HG03280 (cell line): ENCODE measurements at regions not wholly inside any gene's neighbourhood (a gene's known extent, or its start where the extent isn't known, plus 50 kb on each side); places are given as distances from the start of the nearest gene placed in this dataset.
"Not testable (repeated sequence)": the region's sequence is repeated elsewhere in the genome, so short reads cannot be mapped to it uniquely, and the experiment has no call there.

Source experiments
- ATAC-seq: cut with Tn5 transposase; IDR thresholded peaks from one replicate; pipeline ENCODE4 v1.9.1; 2021; ENCODE audit warnings: mild to moderate bottlenecking, moderate library complexity; ENCODE audit not compliant: unreplicated experiment

DNA sequence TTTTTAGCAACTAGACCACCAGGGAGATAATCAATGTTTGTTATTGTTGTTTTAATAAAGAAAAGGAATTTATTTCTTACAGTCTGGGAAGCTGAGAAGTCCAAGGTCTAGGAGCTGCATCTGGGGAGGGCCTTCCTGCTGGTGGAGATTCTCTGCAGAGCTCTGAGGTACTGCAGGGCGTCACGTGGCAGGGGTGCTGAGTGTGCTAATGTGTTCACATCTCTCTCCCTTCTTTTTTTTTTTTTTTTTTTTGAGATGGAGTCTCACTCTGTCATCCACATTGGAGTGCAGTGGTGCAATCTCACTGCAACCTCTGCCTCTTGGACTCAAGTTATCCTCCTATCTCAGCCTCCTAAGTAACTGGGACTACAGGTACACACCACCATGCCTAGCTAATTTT, 150.9 kb upstream of the TRIM24 start:
- no peak for ATAC-seq

DNA sequence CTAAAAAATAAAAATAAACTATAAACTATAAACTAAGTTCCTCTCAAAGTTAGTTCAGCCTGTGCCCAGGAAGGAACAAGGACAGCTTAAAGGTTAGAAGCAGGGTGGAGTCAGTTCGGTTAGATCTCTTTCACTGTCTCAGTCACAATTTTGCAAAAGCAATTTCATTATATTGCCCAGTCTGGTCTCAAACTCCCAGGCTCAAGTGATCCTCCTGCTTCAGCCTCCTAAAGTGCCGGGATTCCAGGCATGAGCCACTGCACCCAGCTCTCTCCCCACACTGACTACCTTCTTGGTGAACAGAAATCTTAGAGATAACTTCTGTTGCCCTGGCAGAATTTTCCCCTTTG, 146.3 kb upstream of the TRIM24 start:
- no peak for ATAC-seq

DNA sequence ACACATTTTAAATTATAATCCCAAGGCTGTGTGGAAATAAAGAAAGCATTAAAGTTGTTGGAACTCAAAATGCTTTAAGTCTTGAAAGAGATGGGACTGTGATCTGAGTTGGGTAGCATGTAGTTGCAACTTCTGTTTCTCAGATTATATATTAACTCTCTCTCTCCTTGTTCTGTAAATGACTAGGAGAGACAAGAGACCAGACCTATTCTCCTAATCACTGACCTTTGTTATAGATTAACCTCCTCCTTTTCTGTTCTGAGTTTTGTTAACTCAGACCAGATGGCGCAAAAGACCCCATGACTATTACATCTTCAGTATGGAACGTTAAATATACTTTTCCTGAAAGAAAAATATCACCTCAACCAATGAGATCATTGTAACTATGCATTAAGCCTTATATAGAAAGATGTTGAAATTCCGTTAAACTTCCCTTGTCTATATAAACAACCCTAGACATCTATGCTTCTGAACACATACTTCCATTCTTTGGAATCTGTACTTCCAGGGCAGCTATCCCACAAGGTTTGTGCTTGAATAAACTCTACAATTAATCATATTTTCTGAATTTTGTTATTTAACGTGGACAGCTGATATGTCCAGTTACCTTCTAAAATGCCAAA, 143.5 kb upstream of the TRIM24 start:
- ATAC-seq, result no peak

DNA sequence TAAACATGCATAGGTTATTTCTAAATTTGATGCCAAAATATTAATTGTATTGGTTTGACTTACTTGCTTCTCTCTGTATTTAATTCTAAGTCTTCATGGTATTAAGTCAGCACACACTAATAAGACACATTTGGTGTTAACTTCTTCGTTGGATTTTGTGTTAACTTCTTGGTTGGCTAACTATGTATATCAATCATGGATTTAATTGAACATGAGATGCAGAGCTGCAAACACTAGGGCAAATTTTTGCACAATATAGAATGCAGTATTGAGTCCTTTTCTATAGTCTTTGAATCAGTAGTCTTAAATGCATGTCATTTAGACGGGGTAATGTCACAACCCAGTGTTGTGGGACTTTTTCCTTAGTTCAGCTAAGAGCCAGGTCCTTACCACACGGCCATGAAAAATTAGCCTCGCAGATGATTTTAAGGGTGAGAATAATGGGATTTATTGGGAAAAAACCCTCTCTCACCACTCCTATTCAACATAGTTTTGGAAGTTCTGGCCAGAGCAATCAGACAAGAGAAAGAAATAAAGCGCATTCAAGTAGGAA, 142.9 kb upstream of the TRIM24 start:
- no peak for ATAC-seq

DNA sequence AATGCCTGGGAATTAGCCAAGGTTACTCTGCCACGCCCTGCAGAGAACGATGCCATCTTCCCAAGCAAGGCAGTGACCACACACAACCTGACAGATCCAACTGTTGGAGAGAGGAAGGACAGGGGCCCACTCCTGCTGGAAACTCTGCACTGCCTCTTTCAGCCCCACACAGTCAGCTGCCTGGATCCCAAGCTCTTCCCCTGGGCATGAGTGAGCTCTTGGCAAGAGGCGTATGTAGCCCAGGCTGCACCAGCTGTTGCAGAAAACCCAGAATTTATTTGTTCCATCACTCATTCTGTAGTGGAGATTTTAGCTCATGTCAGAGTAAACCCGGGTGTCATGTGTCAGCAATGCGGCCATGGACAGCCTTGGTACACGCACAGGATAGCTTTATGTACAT, 135.1 kb upstream of the TRIM24 start:
- no peak for ATAC-seq

DNA sequence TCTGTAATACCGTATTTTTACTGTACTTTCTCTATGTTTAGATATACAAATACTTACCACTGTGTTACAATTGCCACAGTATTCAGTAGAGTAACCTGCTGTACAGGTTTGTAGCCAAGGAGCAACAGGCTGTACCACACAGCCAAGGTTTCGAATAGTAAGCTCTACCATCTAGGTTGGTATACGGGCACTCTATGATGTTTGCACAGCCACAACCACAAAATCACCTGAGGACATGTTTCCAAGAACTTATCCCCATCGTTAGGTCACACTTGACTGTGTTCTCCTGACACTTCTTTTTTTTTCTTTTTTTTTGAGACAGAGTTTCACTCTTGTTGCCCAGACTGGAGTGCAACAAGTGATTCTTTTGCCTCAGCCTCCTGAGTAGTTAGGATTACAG, 134.6 kb upstream of the TRIM24 start:
- ATAC-seq, result no peak

DNA sequence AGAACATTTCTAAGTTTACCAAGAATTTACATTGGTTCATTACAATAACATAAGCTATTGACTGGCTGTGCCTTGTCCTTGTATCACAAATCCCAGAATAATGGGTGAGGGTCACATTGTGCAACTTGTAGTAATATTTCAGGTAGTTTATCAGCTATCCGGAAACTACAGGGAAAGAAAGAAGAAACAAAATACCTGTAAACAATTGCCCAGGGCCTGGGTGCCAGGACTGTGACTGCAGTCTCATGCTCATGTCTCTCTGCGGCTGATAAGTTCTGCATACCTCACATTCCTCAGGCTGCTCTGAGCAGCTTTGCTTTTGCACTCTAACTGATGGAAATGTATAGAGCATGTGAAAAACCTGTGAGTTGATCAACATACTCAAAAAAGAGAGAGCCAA, 131.8 kb upstream of the TRIM24 start:
- no peak for ATAC-seq

DNA sequence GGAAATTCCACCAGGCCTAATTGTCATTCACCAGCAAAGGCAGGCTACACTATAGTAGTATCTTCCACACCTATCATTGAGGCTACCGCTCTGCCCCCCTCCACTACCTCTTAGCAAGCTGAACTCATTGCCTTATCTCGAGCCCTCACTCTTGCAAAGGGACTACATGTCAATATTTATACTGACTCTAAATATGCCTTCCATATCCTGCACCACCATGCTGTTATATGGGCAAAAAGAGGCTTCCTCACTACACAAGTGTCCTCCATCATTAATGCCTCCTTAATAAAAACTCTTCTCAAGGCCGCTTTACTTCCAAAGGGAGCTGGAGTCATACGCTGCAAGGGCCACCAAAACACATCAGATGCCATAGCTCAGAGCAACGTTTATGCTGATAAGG, 127.2 kb upstream of the TRIM24 start:
- ATAC-seq, result not testable (repeated sequence)

DNA sequence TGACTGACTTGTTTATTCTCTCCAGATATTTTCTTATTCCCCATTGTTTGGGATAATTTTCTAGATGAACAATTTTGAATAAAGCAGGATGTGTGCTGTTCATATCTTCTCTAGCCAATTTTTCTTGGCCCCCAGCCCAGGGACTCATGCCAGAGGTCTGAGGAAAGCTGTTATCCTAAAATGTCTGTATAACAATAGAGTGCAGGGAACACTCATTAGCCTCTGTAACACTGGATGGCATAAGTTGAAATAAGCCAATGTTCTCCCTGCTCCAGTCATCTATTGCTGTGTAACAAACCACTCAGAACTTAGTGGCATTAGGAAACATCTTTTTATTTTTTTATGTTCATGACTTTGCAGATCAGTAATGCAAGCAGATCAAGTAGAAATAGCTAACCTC, 121.7 kb upstream of the TRIM24 start:
- ATAC-seq, result no peak

DNA sequence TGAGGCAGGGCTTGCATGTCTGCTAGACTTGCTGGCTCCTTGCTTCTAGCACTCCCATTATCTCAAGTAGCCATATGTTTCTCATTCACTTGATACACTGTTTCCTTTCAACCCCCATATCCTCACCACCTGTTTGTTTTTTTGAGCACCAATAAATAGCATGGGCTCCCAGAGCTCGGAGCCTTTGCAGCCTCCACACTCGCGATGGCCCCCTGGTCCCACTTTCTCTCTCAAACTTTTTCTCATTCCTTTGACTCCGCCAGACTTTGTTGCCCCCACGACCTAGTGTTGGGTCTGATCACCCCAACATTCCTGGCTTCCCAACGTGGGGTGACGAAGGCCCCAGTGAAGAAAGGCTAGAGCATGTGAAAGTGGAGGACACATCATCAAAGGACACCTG, 120.8 kb upstream of the TRIM24 start:
- not testable (repeated sequence) for ATAC-seq

DNA sequence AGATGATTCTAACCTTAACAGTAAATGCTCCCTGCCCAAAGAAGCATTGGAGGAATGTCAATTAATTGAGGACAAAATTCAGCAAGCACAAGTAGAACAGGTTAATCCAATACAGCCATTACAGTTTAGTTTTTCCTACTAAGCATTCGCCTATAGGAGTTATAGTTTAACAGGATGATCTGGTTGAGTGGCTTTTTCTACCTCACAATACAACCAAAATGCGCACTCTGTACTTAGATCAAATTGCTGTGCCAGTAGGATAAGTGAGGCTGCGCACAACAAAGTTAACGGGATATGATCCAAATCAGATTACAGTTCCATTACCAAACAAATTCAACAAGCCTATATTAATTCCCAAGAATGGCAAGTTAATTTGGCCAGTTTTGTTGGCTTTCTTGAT, 117.1 kb upstream of the TRIM24 start:
- no peak for ATAC-seq

DNA sequence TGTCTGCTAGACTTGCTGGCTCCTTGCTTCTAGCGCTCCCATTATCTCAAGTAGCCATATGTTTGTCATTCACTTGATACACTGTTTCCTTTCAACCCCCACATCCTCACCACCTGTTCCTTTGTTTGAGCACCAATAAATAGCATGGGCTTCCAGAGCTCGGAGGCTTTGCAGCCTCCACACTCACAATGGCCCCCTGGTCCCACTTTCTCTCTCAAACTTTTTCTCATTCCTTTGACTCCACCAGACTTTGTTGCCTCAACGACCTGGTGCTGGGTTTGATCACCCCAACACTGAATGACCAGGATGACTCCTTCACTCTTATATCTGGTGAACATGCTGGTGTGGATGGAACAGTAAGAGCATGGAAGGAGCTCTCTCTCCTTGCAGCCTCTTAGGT, 114.5 kb upstream of the TRIM24 start:
- no peak for ATAC-seq

DNA sequence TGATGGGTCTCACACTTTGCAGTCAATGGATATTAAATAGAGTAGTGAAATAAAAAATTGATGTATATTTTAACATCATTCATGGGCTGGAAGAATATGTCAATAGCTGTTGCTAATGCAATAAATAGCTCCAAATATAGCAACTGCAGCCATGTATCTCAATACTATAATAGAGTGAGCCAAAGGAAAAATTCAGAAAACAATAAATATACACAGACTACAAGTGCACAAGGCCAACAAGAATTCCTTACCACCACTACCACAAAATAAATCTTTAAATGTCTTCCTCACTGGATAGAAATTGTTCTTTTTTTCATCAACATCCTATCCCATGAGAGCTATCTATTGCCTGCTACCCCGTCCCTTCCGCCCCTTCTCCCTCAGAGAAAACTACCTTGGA, 113.1 kb upstream of the TRIM24 start:
- no peak for ATAC-seq

DNA sequence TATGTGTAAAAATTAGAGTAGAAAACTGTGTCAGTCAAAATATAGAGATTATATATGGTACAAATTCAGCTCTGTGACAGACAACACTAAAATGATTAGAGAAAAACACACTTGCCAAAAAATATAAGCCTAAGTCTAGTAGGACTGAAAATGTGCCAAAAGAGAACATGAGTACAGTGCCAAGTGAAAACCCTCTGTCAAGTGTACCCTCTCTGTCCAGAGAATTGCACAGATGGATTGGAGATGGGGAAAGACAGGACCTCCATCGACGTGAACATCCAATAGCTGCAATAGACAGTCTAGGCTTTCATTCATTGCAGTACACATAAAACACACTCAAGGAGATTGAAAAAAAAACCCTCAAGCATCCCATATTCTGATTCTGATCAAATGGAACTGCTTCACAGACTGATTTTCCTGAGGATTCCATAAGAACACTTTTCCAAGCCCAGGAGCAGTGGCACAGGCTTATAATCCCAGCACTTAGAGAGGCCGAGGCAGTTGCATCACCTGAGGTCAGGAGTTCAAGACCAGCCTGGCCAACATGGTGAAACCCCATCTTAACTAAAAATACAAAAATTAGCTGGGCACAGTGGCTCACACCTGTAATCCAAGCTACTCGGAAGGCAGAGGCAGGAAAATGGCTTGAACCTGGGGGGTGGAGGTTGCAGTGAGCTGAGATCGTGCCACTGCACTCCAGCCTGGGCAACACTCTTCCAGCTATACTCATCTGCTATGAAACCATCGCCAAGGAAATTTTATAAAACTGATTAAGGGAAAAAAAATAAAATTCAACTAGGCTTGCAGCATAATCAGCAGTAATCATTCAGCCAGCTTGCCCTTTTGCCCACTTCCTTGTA, 110.0 kb upstream of the TRIM24 start:
- no peak for ATAC-seq

DNA sequence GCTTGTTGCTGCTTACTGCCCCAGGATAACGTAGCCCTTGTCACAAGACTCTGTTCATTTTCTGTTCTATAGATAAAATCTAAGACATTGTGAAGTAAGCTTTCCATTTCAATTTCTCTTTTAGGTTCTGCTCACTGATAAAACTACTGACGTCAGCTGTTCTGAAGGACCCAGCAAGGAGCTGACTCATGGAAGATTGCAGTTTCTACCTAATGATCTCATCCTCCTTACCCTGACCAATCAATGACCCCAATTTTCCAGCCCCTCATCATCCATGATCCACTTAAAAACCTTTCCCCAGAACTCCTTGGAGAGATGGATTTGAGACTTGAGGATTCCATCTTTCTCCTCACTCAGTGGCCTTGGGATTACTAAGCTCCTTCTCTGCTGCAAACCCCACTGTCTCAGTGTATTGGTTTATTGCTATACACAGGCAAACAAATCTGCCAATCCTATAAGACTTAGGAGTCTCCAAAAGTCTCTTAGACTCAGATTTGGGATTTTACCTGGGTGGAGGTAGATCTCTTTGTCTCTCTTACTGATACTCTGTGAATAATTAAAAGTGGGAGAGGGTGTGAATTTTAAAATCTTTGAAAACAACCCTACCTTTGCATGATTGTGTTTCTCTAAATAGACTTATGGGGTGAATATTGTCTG, 109.2 kb upstream of the TRIM24 start:
- ATAC-seq, result no peak

DNA sequence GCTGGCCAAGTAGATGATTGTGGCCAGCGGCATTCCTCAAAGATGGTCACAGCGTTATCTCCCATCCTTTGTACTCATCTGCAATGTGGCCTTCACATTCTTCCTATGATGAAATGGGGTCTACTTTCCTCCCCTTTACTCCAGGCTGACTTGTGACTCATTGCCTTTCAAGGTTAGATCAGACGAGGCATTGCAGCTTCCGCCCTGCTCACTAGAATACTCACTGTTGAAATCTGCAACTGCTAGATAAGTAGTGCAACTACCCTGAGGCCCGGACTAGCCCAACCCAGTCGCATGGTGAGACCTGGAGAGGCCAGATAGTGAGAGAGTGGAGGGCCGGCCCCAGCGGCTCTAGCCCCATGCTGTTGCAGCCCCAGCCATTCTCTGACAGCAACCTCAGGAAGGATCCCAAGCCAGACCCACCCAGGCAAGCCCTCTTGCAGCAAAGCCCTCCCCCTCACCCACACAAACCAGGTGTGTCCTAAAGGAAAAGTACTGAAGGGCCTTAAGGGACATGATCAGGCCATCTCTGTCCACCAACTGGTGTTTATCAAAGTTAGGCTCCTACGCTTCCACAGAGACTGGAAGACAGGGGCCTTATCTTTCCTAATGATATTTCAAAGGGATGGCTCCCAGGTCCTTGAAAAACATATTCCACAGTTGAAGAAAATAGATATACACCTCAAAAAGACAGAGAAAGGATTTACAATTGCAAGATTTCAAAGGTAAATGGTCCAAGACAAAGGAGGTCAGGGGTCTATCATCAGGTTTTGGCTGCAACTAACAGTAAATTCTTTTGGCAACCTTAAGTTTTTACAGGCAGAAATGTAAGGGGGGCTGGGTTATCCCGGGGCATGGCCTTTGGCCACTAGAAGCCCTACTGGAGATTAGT, 107.2 kb upstream of the TRIM24 start:
- no peak for ATAC-seq

DNA sequence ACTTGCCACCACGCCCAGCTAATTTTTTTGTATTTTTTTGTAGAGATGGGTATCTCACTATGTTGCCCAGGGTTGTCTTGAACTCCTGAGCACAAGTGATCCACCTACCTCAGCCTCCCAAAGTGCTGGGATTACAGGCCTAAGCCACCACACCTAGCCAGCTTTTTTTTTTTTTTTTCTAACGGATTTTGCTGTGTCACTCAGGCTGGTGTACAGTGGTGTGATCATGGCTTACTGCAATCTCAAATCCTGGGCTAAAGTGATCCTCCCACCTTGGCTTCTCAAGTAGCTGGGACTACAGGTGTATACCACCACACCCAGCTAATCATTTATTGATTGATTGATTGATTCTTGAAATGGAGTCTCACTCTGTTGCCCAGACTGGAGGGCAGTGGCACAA, 106.0 kb upstream of the TRIM24 start:
- no peak for ATAC-seq

DNA sequence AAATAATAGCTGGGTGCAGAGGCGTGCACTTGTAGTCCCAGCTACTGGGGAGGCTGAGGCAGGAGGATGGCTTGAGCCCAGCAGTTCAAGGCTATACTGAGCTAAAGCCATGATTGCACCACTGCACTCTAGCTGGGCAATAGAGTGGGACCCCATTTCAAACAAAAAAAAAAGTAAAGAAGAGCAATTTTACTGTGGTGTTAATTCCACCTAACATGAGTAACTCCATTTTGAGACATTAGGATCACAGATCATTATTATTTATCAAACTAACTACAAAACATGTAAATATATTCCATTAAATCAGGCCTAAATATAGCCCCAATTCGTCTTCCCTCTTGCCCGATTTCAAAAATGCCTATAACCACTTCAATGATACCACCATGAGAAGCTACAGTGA, 104.8 kb upstream of the TRIM24 start:
- no peak for ATAC-seq

DNA sequence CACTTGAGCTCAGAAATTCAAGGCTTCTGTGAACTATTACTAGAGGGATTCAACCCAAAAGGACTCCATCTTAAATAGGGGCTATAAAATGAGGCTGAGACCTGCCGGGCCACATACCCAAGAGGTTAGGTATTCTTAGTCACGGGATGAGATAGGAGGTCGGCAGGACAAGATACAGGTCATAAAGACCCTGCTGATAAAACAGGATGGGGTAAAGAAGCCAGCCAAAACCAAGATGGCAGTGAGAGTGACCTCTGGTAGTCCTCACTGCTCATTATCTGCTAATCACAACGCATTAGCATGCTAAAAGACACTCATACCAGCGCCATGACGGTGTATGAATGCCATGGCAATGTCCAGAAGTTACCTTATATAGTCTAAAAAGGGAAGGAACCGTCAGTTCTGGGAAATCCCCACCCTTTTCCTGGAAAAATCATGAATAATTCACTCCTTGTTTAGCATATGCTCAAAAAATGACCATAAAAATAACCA, 101.2 kb upstream of the TRIM24 start:
- ATAC-seq, result no peak

DNA sequence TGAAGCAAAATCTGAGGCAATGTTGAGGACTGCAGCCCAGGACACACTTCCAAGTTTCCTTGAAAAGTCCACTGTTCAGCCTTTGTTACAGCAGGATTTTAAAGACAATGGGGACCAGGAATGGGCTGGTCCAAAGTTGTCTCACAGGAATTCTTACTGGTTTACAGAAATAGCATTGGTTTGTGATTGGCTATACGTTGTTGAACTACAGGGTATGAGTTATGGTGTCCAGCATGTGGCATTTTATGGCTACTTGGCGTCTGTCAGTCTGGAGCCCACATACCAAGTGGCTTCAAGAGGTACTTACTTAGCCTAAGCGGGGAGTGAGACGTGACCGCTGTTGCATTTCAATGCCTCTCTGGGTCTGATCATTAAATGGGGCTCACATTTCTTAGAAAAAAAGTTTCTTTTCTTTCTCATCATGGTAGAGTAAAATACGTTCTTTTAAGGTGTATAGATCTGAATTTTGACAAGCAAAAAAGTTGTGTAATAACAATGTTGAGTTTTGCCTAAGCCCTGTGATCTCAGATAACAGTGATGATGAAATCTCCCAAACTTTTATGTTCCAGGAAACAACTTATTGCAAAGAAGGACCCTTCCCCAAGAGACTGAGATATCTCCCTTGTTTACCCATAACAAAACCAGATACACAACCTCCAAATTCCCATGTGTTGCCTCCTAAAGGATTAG, 100.0 kb upstream of the TRIM24 start:
- ATAC-seq, result no peak
